ENCODE measurements at regions not wholly inside any gene's neighbourhood (a gene's known extent, or its start where the extent isn't known, plus 50 kb on each side); places are given as distances from the start of the nearest gene placed in this dataset.

- peaks cover 0 to 3% (median 0%) of the 10 kb centered on the region in 3 donors for H3K4me1 Mint-ChIP-seq
- no peak overlapping the region for H3K4me3 Mint-ChIP-seq
- H3K36me3 Mint-ChIP-seq: no peaks in the 10 kb centered on the region
- no peak overlapping the region for H3K27ac Mint-ChIP-seq
- H3K27me3 Mint-ChIP-seq: no peaks in the 10 kb centered on the region
- H3K9me3 Mint-ChIP-seq: no peaks in the 10 kb centered on the region
Measured at GRCh38 chr4:119731146-119731742, 102.6 kb upstream of the PDE5A start.

DNA sequence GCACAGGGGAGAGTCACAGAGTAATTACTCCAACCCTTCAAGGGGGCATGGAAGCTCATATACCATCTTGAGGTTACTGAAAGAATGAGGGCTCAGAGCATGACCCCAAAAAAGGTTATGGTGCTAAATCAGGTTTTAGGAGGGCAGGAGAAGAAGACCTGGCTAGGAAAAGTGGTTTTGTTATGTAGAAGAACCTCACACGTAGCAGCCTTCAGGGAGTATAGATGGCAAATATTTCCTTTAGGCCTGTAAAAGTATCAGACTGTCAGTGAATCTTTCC lies 102.0 kb upstream of the PDE5A start:
- H3K4me1 Mint-ChIP-seq: peaks cover 0 to 3% (median 0%) of the 10 kb centered on the region in 3 donors
- H3K4me3 Mint-ChIP-seq: no peak overlapping the region

DNA sequence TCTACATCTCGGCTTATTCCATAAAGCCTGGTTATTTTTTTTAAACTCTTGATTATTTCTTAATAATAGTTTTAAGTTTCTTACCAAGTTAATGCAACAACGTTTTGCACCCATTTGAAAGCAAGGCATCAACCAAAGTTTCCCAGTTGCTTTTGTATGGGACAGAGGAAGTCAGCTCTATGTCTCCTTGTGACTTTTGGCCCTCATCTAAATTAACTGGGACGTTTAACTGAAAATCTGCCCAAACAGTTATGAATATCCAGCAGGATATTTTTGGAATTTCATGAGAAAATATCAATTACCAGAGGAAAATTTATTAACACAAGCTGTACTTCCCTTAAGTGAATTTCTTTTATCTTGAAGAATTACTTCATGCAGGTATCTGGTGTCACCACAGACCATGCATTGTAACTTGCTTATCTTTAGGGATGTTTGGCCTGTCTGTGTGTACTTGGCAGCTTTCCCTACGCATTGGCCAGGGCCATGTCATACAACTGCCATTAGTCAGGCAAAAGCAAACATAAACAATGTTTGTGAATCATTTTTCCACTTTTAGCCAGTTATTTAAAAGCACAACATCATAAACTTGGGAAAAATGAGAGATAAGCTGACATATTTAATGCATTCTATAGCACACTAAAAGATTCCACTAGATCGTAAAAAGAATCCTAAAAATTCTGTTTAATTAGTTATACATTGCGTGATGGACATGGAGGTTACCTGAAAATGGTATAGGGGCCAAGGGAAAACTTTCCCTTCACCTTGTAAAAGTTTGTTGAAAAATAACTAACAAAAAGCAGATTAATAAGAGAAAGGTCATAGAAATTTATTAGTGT lies 101.4 kb upstream of the PDE5A start:
- no peak overlapping the region for H3K4me3 Mint-ChIP-seq

More for the DNA sequence above, 102.0 kb upstream of the PDE5A start:
- H3K27me3 Mint-ChIP-seq: no peaks in the 10 kb centered on the region
- no peak overlapping the region for H3K27ac Mint-ChIP-seq
- no peaks in the 10 kb centered on the region for H3K9me3 Mint-ChIP-seq
- no peaks in the 10 kb centered on the region for H3K36me3 Mint-ChIP-seq

GRCh38 chr4:119728692-119729593 lies 100.3 kb upstream of the PDE5A start:
- no peaks in the 10 kb centered on the region for H3K36me3 Mint-ChIP-seq
- H3K27ac Mint-ChIP-seq: no peak overlapping the region
- no peaks in the 10 kb centered on the region for H3K27me3 Mint-ChIP-seq
- no peaks in the 10 kb centered on the region for H3K9me3 Mint-ChIP-seq
- H3K4me1 Mint-ChIP-seq: no peaks in the 10 kb centered on the region
- H3K4me3 Mint-ChIP-seq: no peak overlapping the region

More for the DNA sequence above, 101.4 kb upstream of the PDE5A start:
- Mint-ChIP-seq H3K27ac (no peak overlapping the region), H3K9me3 (no peaks in the 10 kb centered on the region), H3K27me3 (no peaks in the 10 kb centered on the region), H3K36me3 (no peaks in the 10 kb centered on the region), H3K4me1 (peaks cover 0 to 2% (median 0%) of the 10 kb centered on the region in 3 donors)

DNA sequence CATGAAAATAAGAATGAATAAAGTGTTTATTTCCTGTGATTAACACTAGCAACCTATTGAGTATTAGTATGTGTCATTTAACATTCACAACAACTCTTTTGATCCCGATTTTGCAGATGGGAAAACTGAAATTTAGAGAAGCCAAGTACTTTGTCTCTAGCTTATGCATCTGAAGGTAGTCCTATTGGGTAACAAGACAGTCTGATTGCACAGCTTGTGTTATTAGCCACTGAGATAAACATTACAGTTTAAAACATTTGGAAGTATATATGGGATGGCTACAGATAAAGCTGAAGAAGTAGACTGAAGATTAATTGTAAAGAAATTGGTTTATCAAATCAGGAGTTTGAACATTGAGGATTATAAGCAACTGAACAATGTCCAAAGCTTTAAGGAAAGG lies 99.6 kb upstream of the PDE5A start:
- no peaks in the 10 kb centered on the region for H3K27me3 Mint-ChIP-seq
- H3K4me3 Mint-ChIP-seq: no peak overlapping the region
- H3K9me3 Mint-ChIP-seq: no peaks in the 10 kb centered on the region
- no peak overlapping the region for H3K27ac Mint-ChIP-seq
- H3K36me3 Mint-ChIP-seq: no peaks in the 10 kb centered on the region
- H3K4me1 Mint-ChIP-seq: no peaks in the 10 kb centered on the region

DNA sequence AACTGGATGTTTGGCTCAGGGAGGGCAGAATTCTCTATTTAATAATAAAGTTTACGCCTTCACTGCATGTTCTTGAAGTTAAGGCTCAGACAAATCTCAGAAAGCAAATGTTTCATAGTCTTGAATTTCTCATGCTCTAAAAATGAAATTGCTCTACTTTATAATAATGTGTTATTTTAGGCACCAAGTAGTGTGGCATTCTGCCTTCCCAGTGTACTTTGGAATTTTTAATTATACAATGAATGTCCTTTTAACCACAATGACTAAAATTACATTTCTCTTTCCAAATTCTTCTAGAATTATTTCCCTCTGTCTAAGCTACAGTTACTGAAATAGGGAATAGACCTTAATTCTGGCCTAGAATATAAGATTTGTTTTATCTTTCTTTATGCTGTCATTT lies 97.9 kb upstream of the PDE5A start:
- Mint-ChIP-seq H3K9me3 (no peaks in the 10 kb centered on the region), H3K36me3 (no peaks in the 10 kb centered on the region), H3K27me3 (no peaks in the 10 kb centered on the region), H3K4me3 (no peak overlapping the region), H3K4me1 (no peaks in the 10 kb centered on the region), H3K27ac (no peak overlapping the region)

DNA sequence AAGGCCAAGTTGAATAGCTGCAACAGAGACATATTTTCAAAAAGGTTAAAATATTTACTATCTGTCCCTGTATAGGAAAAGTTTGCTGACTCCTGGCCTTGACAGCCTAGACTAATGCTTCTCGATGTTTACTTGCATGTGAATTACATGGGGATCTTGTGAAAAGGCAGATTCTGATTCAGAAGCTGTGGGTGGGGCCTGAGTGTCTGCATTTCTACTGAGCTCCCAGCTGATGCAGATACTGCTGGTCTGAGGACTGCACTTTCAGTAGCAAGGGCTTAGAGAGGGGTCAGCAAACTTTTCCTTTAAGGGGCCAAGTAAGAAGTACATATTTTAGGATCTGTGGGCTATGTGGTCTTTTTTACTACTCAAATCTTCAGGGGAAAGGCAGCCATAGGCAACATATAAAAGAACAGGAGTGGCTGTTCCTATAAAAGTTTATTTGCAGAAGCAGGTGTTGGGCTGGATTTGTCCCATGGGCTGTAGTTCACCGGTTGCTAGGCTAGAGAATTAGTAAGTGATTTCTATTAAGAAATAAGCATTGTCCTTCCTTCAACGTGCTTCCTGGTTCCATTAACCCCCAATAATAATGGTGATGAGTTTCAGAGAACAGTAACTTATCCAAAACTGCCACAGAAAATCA lies 97.2 kb upstream of the PDE5A start:
- H3K27ac Mint-ChIP-seq: no peak overlapping the region
- H3K4me3 Mint-ChIP-seq: no peak overlapping the region
- no peaks in the 10 kb centered on the region for H3K27me3 Mint-ChIP-seq

DNA sequence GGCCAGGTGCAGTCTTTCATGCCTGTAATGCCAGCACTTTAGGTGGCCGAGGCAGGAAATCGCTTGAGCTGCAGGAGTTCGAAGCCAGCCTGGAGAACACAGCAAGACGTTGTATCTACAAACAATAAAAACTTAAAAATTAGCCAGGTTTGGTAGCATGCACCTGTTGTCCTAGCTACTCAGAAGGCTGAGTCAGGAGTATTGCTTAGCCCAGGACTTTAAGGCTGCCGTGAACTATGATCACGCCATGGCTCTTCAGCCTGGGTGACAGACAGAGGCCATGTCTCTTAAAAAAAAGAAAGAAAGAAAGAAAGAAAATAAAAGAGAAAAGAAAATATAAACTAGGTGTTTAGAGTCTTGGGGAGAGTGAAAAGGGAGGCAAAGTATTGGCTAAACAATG lies 96.4 kb upstream of the PDE5A start:
- Mint-ChIP-seq H3K9me3 (peaks cover 0 to 5% (median 4%) of the 10 kb centered on the region in 3 donors), H3K27ac (peak overlapping the region in 1 of 3 donors; percentile 15), H3K27me3 (no peaks in the 10 kb centered on the region), H3K4me3 (no peak overlapping the region), H3K4me1 (no peaks in the 10 kb centered on the region), H3K36me3 (no peaks in the 10 kb centered on the region)

More for the DNA sequence above, 97.2 kb upstream of the PDE5A start:
- no peaks in the 10 kb centered on the region for H3K4me1 Mint-ChIP-seq
- peaks cover 0 to 4% (median 4%) of the 10 kb centered on the region in 3 donors for H3K9me3 Mint-ChIP-seq
- no peaks in the 10 kb centered on the region for H3K36me3 Mint-ChIP-seq

DNA sequence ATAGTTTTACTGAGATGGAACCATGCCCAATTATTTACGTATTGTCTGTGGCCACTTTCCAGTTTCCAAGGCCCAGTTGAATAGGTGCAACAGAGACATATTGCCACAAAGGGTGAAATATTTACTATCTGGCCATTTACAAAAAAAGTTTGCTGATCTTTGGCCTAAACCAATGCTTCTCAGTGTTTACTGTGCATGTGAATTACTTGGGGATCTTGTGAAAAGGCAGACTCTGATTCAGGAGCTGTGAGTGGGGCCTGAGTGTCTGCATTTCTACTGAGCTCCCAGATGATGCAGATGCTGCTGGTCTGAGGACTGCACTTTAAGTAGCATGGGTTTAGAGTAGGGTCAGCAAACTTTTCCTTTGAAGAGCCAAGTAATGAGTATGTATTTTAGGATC lies 94.1 kb upstream of the PDE5A start:
- Mint-ChIP-seq H3K36me3 (no peaks in the 10 kb centered on the region), H3K4me3 (no peak overlapping the region), H3K4me1 (no peaks in the 10 kb centered on the region), H3K27me3 (no peaks in the 10 kb centered on the region), H3K27ac (no peak overlapping the region), H3K9me3 (peaks cover 5 to 26% (median 13%) of the 10 kb centered on the region in 3 donors)

GRCh38 chr4:119721878-119722277 lies 93.3 kb upstream of the PDE5A start:
- H3K9me3 Mint-ChIP-seq: peaks cover 7 to 30% (median 18%) of the 10 kb centered on the region in 3 donors
- H3K27me3 Mint-ChIP-seq: no peaks in the 10 kb centered on the region
- no peak overlapping the region for H3K4me3 Mint-ChIP-seq
- no peaks in the 10 kb centered on the region for H3K36me3 Mint-ChIP-seq
- no peaks in the 10 kb centered on the region for H3K4me1 Mint-ChIP-seq
- H3K27ac Mint-ChIP-seq: no peak overlapping the region

DNA sequence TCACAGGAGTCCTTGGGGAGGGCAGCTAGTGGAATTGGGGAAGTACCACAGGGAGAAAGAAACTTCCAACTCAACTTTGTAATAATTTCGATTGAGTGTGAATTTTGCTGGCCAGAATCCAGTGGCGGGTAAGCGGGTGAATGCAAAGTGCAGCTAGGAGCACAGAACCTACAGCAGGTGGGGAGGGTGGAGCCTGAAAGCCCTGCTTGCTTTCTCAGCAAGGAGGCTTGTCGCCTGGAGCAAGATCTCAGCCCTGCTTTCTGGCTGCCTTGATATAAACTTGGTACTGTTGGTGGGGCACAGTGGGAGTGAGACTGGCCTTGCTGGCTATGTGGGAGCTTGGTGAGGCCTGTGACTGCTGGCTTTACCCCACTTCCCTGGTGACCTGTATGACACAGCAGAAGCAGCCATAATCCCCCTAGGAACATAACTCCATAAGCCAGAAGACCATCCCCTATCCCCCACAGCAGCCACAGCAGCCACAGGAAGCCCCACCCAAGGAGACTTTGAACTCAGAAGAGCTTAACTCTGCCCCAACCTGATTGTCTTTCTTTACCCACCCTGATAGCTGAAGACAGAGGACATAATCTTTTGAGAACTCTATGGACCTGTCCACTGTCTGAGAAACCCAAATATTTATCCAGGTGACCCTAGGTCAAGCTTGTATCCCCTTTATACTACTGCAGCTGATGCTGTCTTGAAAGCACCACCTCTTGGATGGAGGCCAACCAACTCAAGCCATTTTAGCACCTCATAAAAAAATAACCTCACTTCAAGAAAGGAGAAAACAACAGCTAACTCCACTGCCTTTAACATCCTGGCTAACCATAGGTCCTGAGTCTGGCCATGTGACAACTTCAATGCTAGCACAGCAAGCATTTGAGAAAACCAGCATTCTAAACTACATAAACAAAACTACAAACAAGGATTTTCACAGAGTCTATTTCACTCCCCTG lies 87.2 kb upstream of the PDE5A start:
- Mint-ChIP-seq H3K4me3 (no peak overlapping the region), H3K27ac (peak overlapping the region in 1 of 3 donors; percentile 33), H3K9me3 (peaks cover 17 to 30% (median 17%) of the 10 kb centered on the region in 3 donors), H3K36me3 (no peaks in the 10 kb centered on the region), H3K4me1 (no peaks in the 10 kb centered on the region), H3K27me3 (no peaks in the 10 kb centered on the region)

DNA sequence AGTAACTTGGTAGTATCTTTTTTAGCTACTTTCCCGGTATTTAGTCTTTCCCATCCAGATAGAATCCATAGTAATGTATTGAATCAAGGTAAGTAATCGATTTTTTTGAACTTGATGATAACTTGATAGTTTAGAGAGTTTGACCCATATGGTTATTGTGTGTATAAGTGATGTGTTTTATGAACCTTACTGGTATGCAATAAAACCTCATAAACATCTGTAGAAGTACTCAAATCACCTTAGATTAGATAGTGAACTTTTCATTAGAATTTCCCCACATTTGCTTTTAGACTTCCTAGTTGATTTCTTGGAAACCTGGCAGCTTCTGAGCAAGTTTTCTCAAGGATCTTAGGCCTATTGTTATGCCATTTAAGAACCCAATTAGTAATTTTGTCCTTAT lies 80.8 kb upstream of the PDE5A start:
- Mint-ChIP-seq H3K9me3 (peaks cover 5 to 7% (median 6%) of the 10 kb centered on the region in 3 donors), H3K27me3 (peaks cover 2% of the 10 kb centered on the region), H3K27ac (no peak overlapping the region), H3K36me3 (no peaks in the 10 kb centered on the region), H3K4me1 (peaks cover 8 to 21% (median 11%) of the 10 kb centered on the region in 3 donors), H3K4me3 (peak overlapping the region in 1 of 4 donors; percentile 7)

- H3K27me3 Mint-ChIP-seq: peaks cover 2% of the 10 kb centered on the region
- H3K27ac Mint-ChIP-seq: no peak overlapping the region
- H3K9me3 Mint-ChIP-seq: peaks cover 3 to 11% (median 6%) of the 10 kb centered on the region in 3 donors
- no peaks in the 10 kb centered on the region for H3K36me3 Mint-ChIP-seq
- H3K4me3 Mint-ChIP-seq: no peak overlapping the region
- peaks cover 8 to 21% (median 11%) of the 10 kb centered on the region in 3 donors for H3K4me1 Mint-ChIP-seq
Measured at GRCh38 chr4:119707336-119707735, 78.7 kb upstream of the PDE5A start.

DNA sequence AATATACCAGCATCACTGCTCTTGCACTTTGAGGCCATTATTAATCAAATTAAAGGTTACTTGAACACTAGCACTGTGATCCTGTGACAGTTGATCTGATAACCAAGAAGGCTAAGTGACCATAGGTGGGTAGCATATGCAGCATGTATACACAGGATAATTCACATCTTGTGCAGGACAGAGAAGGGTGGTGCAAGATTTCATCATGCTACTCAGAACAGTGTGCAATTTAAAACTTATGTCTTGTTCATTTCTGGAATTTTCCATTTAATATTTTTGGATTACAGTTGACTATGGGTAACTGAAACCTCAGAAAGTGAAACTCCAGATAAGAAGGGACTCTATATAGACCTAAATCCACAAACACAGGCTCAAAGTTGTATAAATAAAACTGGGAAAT lies 78.2 kb upstream of the PDE5A start:
- Mint-ChIP-seq H3K27ac (no peak overlapping the region), H3K4me3 (no peak overlapping the region)

More for the DNA sequence above, 78.2 kb upstream of the PDE5A start:
- Mint-ChIP-seq H3K27me3 (peaks cover 2% of the 10 kb centered on the region), H3K9me3 (peaks cover 3 to 11% (median 6%) of the 10 kb centered on the region in 3 donors), H3K36me3 (no peaks in the 10 kb centered on the region), H3K4me1 (peaks cover 8 to 21% (median 11%) of the 10 kb centered on the region in 3 donors)

Data from IgD-negative memory B cell (primary cell).